ENCODE measurements at regions not wholly inside any gene's neighbourhood (a gene's known extent, or its start where the extent isn't known, plus 50 kb on each side); places are given as distances from the start of the nearest gene placed in this dataset.
"Not testable (repeated sequence)": the region's sequence is repeated elsewhere in the genome, so short reads cannot be mapped to it uniquely, and the experiment has no call there.

GRCh38 chr14:84483072-84483420, 1046.9 kb upstream of the FLRT2 start (continued):
- no peak for TF ChIP-seq ZNF425 (CRISPR knock-in tag; conservative IDR thresholded peaks at IDR 0.05)
- no peak for TF ChIP-seq ZNF532 (CRISPR knock-in tag; IDR thresholded peaks at IDR 0.05; ENCODE audit: borderline replicate concordance)
- TF ChIP-seq JAZF1 (CRISPR knock-in tag; IDR thresholded peaks at IDR 0.05) = no peak

GRCh38 chr14:84484243-84484642, 1045.7 kb upstream of the FLRT2 start:
- H3K36me3 Mint-ChIP-seq; CTCF ChIA-PET; ATAC-seq; H3K4me3 Mint-ChIP-seq; DNase-seq (ENCODE audit: low spot score); POLR2A ChIA-PET; H3K27ac Mint-ChIP-seq; H3K9me3 Mint-ChIP-seq; H3K27me3 Mint-ChIP-seq (ENCODE audit: low read depth): not testable (repeated sequence)
- peaks cover 16% of the 10 kb centered on the region for H3K4me1 Mint-ChIP-seq

- H3K9me3 Mint-ChIP-seq = no peaks in the 10 kb centered on the region
- H3K4me3 Mint-ChIP-seq = no peak overlapping the region
- ChIA-PET POLR2A (no interaction called here), CTCF (no interaction called here)
- H3K4me1 Mint-ChIP-seq = peaks cover 16% of the 10 kb centered on the region
- no peaks in the 10 kb centered on the region for H3K36me3 Mint-ChIP-seq
- no peak overlapping the region for H3K27ac Mint-ChIP-seq
- H3K27me3 Mint-ChIP-seq (ENCODE audit: low read depth) = no peaks in the 10 kb centered on the region
- ATAC-seq (no peak), DNase-seq (ENCODE audit: low spot score) (no peak)
- TF ChIP-seq AFF4 (CRISPR knock-in tag; IDR thresholded peaks at IDR 0.05; ENCODE audit: borderline replicate concordance) (no peak), CDX4 (CRISPR knock-in tag; IDR thresholded peaks at IDR 0.05; ENCODE audit: borderline replicate concordance) (no peak), ATF1 (CRISPR knock-in tag; IDR thresholded peaks at IDR 0.05) (no peak), TEAD1 (CRISPR knock-in tag; IDR thresholded peaks at IDR 0.05) (no peak), USF2 (CRISPR knock-in tag; IDR thresholded peaks at IDR 0.05) (no peak)
These were observed 1044.9 kb upstream of the FLRT2 start for GRCh38 chr14:84485036-84485435.

All from WTC11 (cell line).